ENCODE measurements at regions not wholly inside any gene's neighbourhood (a gene's known extent, or its start where the extent isn't known, plus 50 kb on each side); places are given as distances from the start of the nearest gene placed in this dataset.

DNA sequence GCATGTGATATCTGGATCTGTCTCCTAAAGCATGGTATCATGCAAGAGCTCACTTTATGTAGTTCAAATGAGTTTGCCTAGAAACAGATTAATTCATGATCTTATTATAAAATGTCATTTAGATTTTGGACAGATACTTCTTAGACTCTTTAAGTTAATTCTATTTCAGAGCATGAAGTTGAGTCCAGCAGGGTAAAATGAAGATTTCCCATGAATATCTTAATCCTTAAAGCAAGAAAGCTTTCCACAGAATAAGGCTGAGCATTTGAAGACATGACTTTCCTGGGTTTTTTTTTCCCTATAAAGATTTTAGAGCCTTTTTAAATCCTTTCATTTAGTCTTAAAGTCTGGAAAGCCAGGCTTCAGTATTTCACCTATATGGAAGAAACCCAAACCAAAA, 556.0 kb upstream of the GJE1 start:
- no peaks in the 10 kb centered on the region for H3K27me3 ChIP-seq (ENCODE audit: insufficient read depth, low read length)
- no peak overlapping the region for H3K4me2 ChIP-seq (ENCODE audit: low read length)
- no peaks in the 10 kb centered on the region for H3K36me3 ChIP-seq (ENCODE audit: insufficient read depth, low read length)
- H3K4me1 ChIP-seq (ENCODE audit: insufficient read depth, low read length, severe bottlenecking): no peaks in the 10 kb centered on the region
- no peaks in the 10 kb centered on the region for H3F3A ChIP-seq (ENCODE audit: insufficient read depth, low read length)
- H4K20me1 ChIP-seq (ENCODE audit: insufficient read depth, low read length): no peaks in the 10 kb centered on the region
- no peak overlapping the region for H3K9ac ChIP-seq (ENCODE audit: low read length)
- TF ChIP-seq EZH2 (IDR thresholded peaks at IDR 0.05; ENCODE audit: borderline replicate concordance, low read length): no peak
- TF ChIP-seq, protein P1, sequence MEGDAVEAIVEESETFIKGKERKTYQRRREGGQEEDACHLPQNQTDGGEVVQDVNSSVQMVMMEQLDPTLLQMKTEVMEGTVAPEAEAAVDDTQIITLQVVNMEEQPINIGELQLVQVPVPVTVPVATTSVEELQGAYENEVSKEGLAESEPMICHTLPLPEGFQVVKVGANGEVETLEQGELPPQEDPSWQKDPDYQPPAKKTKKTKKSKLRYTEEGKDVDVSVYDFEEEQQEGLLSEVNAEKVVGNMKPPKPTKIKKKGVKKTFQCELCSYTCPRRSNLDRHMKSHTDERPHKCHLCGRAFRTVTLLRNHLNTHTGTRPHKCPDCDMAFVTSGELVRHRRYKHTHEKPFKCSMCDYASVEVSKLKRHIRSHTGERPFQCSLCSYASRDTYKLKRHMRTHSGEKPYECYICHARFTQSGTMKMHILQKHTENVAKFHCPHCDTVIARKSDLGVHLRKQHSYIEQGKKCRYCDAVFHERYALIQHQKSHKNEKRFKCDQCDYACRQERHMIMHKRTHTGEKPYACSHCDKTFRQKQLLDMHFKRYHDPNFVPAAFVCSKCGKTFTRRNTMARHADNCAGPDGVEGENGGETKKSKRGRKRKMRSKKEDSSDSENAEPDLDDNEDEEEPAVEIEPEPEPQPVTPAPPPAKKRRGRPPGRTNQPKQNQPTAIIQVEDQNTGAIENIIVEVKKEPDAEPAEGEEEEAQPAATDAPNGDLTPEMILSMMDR (IDR thresholded peaks at IDR 0.05; ENCODE audit: low read length): no peak
- H3K79me2 ChIP-seq (ENCODE audit: insufficient read depth, low read length): no peaks in the 10 kb centered on the region
- no peak overlapping the region for H2AFZ ChIP-seq (ENCODE audit: low read length)
- H3K9me2 ChIP-seq (ENCODE audit: low read depth, low read length): no peaks in the 10 kb centered on the region
- no peak overlapping the region for H3K27ac ChIP-seq (ENCODE audit: low read depth, low read length, poor library complexity, severe bottlenecking)
- H3K4me3 ChIP-seq (ENCODE audit: low read depth, low read length, poor library complexity, severe bottlenecking): no peak overlapping the region
- H3K9me3 ChIP-seq (ENCODE audit: low read length): no peaks in the 10 kb centered on the region

- TF ChIP-seq EZH2 (IDR thresholded peaks at IDR 0.05; ENCODE audit: borderline replicate concordance, low read length): no peak
- TF ChIP-seq, protein P1 (IDR thresholded peaks at IDR 0.05; ENCODE audit: low read length): peak; percentile 81
- no peaks in the 10 kb centered on the region for H3K27me3 ChIP-seq (ENCODE audit: insufficient read depth, low read length)
- no peaks in the 10 kb centered on the region for H3K79me2 ChIP-seq (ENCODE audit: insufficient read depth, low read length)
- H3F3A ChIP-seq (ENCODE audit: insufficient read depth, low read length): no peaks in the 10 kb centered on the region
- H3K27ac ChIP-seq (ENCODE audit: low read depth, low read length, poor library complexity, severe bottlenecking): peak overlapping the region; percentile 71
- peak overlapping the region; percentile 54 for H3K4me3 ChIP-seq (ENCODE audit: low read depth, low read length, poor library complexity, severe bottlenecking)
- H3K4me2 ChIP-seq (ENCODE audit: low read length): peak overlapping the region; percentile 79
- no peaks in the 10 kb centered on the region for H4K20me1 ChIP-seq (ENCODE audit: insufficient read depth, low read length)
- no peaks in the 10 kb centered on the region for H3K9me2 ChIP-seq (ENCODE audit: low read depth, low read length)
- no peaks in the 10 kb centered on the region for H3K36me3 ChIP-seq (ENCODE audit: insufficient read depth, low read length)
- peak overlapping the region; percentile 90 for H2AFZ ChIP-seq (ENCODE audit: low read length)
- H3K9me3 ChIP-seq (ENCODE audit: low read length): no peaks in the 10 kb centered on the region
- peak overlapping the region; percentile 65 for H3K9ac ChIP-seq (ENCODE audit: low read length)
- peaks cover 26% of the 10 kb centered on the region for H3K4me1 ChIP-seq (ENCODE audit: insufficient read depth, low read length, severe bottlenecking)
Observed at GRCh38 chr6:141562851-141563763, 569.6 kb upstream of the GJE1 start.

- Histone ChIP-seq H2AFZ (ENCODE audit: low read length) (peak overlapping the region; percentile 89), H4K20me1 (ENCODE audit: insufficient read depth, low read length) (no peaks in the 10 kb centered on the region), H3K9me3 (ENCODE audit: low read length) (no peaks in the 10 kb centered on the region), H3K27me3 (ENCODE audit: insufficient read depth, low read length) (no peaks in the 10 kb centered on the region), H3K27ac (ENCODE audit: low read depth, low read length, poor library complexity, severe bottlenecking) (peak overlapping the region; percentile 71), H3K4me3 (ENCODE audit: low read depth, low read length, poor library complexity, severe bottlenecking) (peak overlapping the region; percentile 54), H3F3A (ENCODE audit: insufficient read depth, low read length) (no peaks in the 10 kb centered on the region), H3K9ac (ENCODE audit: low read length) (peak overlapping the region; percentile 65), H3K4me2 (ENCODE audit: low read length) (peak overlapping the region; percentile 79), H3K36me3 (ENCODE audit: insufficient read depth, low read length) (no peaks in the 10 kb centered on the region), H3K79me2 (ENCODE audit: insufficient read depth, low read length) (no peaks in the 10 kb centered on the region), H3K9me2 (ENCODE audit: low read depth, low read length) (no peaks in the 10 kb centered on the region), H3K4me1 (ENCODE audit: insufficient read depth, low read length, severe bottlenecking) (peaks cover 26% of the 10 kb centered on the region)
- TF ChIP-seq, protein P1 (IDR thresholded peaks at IDR 0.05; ENCODE audit: low read length): no peak
- TF ChIP-seq EZH2 (IDR thresholded peaks at IDR 0.05; ENCODE audit: borderline replicate concordance, low read length): no peak
Observed at GRCh38 chr6:141562186-141562811, 570.4 kb upstream of the GJE1 start.
